ENCODE measurements at regions not wholly inside any gene's neighbourhood (a gene's known extent, or its start where the extent isn't known, plus 50 kb on each side); places are given as distances from the start of the nearest gene placed in this dataset.
"Not testable (repeated sequence)": the region's sequence is repeated elsewhere in the genome, so short reads cannot be mapped to it uniquely, and the experiment has no call there.

DNA sequence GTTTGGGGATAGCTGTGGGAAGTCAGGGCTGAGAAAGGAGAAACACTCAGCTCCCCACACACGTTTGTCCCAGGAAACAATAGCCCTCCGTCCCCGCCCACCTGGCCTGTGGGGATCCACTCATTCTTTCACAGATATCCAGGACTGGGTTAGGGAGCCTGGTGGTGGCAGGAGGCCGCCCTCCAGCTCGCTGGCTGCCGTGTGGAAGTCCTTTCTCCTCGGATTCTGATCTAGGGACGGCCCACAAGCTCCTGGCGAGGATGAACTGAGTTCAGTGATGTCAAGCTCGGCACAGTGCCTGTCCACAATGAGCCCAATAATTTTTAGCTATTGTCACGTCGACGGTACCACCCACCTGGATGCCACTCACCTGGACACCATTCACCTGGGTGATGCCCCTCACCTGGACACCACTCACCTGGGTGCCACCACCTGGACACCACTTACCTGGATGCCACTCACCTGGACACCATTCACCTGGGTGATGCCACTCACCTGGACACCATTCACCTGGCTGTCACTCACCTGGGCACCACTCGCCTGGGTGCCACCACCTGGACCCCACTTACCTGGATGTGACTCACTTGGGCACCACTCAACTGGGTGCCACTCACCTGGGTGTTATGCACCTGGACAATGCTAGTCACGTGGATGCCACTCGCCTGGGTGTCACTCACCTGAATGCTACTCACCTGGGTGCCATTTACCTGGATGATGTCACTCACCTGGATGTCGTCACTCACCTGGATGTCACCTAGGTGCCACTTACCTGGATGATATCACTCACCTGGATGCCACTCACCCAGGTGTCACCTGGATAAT is 172.5 kb upstream of the FOXF1 start:
- DNase-seq: no peak

DNA sequence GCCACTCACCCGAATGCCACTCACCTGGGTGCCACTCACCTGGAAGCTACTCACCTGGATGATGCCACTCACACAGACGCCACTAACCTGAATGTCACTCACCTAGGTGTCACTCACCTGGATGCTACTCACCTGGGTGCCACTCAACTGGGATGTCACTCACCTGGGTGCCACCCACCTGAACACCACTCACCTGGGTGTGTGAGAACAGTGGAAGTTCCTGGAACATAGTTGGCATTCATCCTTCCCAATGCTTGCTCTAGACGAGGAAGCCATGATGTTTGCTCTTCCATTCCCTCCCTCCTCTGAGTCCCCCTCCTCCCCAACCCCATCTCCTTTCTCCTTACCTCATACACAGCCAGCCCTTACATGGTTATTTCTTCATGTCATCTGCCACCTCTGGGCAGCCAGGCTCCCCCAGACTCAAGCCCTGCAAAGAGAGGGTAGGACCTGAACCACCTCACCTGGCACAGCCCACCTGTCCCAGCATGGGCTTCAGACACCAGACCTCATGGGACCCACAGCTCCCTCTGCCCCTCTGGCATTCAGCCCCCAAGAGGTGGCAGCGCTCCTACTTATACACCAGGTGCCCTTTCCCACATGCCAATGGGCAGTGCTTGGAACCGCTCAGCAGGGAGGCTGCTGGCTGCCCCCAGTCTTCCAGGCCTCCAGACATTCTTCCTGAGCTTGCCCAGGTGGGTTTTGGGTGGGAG is 171.8 kb upstream of the FOXF1 start:
- no peak for DNase-seq

DNA sequence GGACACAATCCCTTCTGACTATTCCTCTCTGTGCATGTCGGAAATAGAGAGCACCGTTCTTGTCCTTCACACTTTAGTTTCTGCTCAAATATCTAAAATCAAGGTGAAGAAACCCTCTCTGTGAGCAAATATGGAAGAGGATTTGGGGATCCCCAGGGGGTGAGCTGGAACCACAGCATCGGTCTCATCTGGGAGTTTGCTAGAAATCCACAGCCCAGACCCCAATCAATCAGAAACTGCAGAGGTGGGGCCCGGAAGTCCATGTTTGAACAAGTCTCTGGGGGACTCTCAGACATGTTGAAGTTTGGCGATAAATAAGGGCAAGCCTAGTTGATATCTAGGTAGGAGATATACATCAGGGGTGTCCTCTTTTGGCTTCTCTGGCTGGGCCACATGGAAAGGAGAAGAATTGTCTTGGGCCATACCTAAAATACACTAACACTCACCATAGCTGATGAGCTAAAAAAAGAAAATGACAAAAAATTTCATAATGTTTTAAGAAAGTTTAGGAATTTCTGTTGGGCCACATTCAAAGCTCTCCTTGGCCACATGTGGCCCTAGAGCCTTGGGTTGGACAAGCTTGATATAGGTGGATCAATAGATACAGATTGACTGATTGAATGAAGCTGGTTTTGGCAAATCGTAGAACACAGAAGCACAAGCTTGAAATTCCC is 168.0 kb upstream of the FOXF1 start:
- DNase-seq: no peak

DNA sequence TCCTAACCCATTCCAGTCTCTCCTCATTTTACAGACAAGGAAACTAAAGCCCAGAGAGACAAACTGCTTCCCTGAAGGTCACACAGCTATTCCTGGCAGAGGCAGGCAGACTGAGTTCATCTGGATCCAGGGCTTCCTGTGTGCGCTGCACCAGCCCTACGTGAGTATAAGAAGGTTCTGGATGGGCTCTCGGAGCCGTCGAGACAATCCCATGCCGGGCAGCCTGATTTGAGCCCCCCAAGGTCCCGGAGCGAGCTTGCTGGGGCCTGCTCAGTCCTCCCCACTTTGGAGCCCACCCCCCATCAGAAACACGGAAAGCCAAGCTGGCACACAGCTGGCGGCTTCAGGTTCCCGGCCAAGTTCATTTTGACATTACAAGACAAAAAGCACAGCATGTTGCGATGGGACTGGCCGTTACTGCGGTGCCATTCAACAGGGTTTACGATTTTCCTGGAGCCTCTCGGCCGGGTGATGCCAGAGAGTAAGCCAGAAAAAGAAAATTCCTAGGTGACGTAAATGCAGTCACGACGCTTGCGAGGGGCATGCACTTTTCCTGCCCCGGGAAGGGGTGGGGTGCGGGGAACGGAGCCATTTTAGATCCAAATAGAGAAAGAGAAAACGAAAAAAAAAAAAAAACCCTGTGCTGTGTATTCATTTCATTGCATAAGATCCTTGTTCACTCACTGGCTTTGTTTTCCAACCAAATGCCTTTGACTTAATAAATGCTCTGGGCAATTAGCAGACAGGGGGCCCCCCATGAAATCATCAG is 167.1 kb upstream of the FOXF1 start:
- no peak for DNase-seq

DNA sequence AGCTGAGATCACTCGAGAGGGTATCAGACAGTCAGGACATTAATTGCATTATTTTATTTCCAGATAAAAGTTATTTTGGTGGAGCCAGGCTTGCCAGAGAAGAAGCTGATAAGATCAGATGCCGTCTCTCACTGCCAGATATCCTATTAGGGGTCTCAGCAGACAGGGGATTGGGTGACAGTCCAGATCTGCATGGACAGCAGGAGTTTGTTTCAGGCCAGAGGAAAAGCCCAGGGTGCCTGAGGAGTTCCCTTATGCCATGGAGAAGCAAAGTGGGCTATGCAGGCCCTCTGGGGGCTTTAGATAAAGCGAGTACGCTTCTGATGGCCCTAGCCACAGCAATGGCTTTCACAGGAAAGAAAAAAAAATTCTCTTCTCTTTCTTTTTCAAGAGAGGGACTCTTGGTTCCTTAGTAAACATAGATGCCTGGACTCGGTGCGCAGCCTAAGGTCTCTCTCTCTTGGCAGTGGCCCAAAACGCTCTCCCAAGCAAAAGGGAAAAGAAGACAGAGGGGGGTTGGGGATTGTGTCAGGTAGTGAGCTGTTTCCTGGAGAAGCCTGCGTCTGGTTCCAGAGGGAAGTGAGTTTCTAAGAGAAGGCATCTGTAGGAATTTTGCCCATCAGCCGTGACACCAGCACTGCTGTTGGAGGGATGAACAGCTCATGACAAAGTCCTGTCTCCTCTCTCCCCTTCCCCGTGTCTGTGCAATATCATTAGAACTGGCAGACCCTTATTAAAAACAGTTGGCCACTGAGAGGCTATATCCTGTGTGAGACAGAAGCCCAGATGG is 166.3 kb upstream of the FOXF1 start:
- DNase-seq: no peak

DNA sequence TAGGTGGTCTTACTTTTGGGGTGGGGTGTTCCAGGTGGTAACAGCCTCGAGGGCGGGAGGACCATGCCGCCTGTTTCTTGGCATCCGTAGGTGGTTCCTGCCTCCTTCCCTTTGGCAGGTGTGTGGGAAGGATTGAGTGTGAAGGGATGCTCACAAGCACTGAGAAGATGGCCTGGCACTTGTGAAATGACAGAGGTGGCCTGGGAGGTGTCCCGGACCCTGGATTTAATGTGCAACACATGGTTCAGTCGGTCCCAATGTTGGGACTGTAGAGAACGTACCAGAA is 165.8 kb upstream of the FOXF1 start:
- no peak for DNase-seq

DNA sequence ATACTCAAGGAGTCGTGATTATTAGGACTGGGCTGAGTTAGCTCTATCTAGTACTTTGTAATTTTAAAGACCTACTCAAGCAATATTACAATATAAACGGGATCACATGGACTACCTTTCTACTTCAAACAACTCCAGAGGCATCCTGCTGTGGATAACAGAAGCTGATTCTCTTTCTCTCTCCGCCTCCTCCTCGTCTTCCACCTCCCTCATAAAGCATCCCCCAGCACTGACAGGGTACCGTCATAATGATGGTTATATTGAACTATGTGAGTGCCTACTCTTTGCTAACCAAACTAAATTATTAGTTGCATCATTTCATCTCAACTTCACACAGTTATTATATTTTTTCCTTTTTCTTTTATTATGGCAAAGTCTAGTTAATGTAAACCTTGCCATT is 165.4 kb upstream of the FOXF1 start:
- DNase-seq: no peak

DNA sequence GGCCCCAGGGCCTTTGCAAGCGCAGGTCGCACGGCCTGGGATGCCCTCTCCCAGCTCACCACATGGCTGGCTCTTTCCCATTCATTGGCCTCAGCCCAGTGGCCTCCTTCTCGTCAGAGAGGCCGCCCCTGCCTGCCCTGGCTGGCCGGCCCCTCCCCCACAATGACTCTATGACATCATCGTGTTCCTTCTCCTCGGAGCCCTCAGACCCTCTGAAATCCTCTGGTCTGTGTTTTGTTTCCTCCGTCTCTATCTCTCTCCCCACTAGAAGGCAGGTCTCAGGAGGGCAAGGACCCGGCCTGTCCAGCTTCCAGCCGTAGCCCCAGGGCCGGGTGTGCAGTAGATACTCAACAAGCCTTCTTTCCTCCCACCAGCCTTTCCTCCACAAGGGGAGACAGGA is 164.8 kb upstream of the FOXF1 start:
- no peak for DNase-seq

DNA sequence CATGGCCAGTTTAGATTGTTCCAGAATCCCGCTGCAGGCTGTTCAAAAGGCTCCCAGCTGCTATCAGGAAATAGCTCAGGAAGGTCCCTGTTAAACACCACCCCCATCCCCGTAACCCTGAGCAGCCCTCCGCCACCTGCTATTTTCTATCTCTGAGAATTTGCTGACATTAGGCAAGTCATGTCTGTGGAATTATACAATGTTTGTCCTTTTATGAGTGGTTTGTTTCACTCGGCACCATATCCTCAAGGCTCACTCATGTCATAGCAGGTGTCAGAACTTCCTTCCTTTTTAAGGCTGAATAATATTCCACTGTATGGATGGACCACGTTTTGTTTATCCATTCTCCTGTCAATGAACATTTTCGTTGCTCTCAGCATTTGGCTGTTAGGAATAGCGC is 164.3 kb upstream of the FOXF1 start:
- no peak for DNase-seq

DNA sequence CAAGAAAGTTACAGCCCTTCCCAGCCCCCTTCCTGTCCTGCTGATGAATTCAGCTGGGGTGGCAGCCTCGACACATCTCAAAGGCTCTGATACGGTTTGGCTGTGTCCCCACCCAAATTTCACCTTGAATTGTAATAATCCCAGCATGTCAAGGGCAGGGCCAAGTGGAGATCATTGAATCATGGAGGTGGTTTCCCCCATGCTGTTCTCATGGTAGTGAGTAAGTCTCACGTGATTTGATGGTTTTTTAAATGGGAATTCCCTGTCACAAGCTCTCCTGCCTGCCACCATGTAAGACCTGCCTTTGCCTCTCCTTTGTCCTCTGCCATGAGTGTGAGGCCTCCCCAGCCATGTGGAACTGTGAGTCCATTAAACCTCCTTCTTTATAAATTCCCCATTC is 163.2 kb upstream of the FOXF1 start:
- DNase-seq: no peak

DNA sequence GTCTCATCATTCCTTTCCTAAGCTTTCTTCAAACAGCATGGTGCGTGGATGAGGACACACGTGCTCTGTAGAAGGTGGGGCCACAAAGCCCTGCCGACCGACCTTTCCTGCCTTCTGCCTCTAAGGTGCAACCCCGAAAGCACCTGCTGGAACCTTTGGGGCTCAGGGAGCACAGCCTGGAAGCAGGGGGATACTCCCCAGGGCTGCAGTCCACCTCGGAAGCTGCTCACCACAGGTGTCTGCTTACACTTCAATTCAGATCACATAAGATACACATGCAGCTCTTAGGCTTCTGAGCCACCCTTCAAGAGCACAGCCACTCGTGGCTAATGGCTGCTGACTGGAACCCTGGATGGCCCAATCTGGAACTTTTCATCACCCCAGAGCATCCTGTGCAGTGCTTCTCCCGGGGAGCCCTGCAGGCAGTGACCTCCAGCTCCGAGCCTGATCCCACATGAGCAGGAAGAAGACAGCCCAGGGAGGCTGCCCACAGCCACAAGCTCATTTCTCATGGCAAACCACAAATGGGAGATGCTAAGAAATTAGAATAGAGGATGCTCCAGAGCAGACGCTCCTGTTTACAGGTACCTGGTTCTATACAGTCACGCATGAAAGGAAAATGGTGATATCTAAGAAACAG is 162.3 kb upstream of the FOXF1 start:
- no peak for DNase-seq

DNA sequence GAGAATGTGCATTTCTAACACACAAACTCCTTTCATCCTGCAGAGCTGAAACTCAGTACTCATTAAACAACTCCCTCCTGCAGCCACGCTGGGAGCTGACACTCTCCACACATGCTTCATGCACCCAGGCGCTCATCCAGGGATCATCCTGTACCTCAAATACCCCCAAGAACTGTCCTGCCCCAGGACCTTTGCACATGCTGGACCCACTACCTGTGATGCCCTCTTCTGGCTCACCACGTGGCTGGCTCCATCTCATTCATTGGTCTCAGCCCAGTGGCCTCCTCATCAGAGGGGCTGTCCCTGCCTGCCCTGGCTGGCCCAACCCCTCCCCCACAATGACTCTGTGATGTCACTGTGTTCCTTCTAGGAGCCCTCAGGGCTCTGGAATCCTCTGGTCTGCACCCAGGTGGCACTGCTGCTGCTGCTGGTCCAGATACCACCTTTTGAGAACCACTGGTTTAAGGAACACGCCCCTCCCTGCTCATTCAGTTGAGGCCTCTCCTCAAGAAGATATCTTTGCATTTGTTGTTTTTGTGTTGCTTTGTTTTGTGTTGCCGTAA is 160.9 kb upstream of the FOXF1 start:
- DNase-seq: no peak

DNA sequence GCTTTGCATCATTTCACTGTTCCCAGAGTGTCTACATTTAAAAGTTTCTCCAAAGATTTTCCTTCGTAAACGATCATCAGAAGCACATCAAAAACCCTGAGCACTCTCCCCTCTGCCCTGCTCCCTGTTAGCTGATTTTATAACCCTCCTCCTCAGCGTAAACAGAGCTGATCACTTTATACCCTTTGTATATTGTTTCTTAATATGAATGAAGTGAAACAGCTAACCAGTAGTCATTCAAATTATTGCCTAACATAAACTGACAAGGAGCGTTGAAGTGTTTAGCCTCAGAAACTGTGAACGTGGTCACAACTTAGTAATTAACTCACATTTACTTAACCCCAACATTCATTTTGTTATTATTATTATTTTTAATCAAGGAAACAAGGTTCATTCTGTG is 160.0 kb upstream of the FOXF1 start:
- no peak for DNase-seq

DNA sequence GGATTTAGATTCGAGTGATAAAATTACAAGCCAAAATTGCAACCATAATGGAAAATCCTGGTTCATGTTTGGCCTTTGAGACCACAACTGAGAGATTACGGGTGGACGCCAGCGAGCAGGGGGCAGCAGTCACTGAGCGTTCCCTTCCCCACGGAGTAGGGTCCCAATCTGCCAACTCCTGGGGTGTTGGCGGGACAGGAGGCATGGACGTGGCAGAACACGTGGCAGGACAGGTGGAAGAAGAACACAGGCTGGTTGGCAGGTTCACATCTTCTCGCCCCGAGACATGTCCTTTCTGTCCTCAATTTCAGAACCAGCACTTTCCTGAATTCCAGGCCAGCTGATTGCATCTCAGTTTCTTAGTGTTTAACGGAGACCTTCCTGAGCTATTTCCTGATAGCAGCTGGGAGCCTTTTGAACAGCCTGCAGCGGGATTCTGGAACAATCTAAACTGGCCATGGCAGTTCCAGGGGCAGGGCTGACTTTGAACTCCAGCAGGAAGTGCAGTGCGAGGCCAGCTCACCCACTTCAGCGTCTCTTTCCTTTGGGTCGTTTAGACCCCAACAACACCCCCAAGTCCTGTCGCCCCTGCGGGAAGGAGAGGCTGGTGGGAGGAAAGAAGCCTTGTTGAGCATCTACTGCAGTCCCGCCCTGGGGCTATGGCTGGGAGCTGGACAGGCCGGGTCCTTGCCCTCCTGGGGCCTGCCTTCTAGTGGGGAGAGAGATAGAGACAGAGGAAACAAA is 159.1 kb upstream of the FOXF1 start:
- no peak for DNase-seq

DNA sequence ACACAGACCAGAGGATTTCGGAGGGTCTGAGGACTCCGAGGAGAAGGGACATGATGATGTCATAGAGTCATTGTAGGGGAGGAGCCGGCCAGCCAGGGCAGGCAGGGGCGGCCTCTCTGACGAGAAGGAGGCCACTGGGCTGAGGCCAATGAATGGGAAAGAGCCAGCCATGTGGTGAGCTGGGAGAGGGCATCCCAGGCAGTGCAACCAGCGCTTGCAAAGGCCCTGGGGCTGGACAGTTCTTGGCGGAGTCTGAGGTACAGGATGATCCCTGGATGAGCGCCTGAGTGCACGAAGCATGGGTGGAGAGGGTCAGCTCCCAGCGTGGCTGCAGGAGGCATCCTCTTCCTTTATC is 158.6 kb upstream of the FOXF1 start:
- DNase-seq: not testable (repeated sequence)

DNA sequence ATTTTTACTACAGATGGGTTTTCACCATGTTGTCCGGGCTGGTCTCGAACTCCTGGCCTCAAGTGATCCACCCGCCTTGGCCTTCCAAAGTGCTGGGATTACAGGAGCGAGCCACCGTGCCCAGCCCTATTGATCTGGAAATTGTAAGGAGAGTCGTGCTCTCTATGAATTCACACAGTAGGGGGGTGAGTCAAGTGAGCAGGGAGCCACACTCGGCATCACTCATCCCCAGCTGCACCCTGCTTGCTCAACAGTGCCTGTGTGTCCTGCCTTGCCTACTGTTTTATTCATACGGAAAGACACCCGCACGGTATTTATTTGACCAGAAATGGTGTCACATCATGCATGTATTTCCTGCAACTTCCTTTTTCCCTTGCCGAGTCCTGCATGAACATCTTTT is 157.2 kb upstream of the FOXF1 start:
- no peak for DNase-seq

DNA sequence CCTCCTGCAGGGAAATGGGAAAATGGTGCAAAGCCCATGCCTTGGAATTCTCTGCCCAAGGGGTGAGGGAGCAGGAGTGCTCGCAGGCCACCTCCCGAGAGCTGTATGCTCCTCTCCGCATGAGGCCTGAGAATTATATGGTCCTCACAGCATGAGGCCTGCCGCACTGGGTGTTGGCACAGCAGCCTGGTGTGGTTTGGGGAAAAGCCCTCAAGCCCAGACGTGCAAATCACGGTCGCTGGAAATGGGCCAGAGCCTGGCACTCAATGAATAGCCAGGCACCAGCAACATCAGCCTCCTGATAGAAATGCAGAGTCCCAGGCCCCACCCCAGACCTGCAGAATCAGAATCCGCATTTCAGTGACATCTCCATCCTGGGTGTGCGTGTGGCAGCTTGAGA is 156.4 kb upstream of the FOXF1 start:
- no peak for DNase-seq

DNA sequence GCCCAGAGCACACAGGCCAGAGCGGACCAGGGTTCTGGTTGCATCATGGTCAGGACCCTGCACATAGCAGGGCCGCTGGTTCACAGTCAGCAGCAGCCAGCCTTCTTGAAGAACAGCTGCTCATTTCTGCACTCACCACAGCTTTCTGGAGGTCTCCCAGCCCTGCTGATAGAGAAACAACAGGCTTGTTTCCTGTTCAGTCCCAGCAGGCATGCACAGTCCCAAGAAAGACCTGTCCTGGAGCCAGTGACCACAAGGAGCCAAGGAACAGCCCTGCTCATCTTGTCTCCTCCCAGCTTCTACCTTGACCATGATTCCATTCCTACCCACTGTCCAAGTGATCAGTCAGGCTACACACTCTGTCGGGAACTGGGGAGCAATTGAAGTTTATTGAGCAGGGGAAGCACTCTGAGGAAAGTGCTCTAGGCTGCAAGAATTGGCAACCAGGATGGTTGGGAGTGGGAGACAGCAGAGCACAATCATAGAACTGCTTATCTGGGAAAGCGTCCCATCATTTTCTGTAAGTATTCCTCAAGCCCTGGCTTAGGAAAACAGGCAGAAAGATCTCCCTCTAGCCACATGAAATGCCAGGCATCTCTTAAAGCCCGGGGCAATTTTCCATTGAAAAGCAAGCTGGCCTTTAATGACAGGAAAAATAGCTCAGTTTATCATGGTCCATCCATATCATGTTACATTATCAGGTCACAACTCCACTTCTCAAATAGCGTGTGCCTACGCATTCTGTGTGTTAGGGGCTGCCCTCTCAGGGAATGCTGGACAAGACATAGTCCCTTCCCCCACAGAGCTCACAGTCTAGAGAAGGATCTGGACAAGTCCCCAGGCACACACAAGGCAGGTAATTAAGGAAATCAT is 155.4 kb upstream of the FOXF1 start:
- DNase-seq: no peak

DNA sequence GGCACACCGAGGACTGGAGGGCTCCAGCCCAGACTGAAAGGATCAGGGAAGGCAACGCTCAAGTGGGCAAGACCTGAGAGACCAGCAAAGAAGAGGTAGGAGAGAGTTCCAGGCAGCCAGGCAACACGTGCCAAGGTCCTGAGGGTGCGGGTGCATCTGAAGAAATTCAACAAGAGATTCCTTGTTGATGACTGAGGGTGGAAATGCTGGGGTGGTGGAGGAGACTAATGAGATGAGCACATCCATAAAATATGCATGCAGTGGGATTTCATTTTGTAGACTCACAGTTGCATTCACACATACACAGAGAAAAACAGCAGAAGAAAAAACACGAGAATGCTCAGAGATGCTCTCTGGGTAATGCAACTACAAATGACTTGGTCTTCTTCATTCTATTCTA is 154.8 kb upstream of the FOXF1 start:
- DNase-seq: no peak

DNA sequence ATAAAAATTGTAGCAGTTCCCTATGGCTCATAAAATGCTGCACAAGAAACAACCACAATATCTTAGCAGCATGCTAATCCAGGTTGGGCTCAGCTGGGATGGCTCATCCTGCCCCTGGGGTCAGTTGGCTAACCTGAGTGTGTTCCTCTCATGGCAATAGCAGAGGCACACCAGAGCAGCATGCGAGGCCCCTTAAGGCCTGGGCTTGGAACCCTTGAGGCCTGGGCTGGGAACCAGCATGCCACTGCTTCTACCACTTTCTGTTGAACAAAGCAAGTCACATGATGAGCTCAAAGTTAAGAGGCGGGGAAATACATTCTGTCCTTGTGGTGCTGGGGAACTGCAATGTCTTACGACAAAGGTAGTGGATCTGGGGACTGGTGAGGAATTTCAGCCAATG is 154.4 kb upstream of the FOXF1 start:
- DNase-seq: no peak
